PC-3 (cell line): ENCODE measurements at regions not wholly inside any gene's neighbourhood (a gene's known extent, or its start where the extent isn't known, plus 50 kb on each side); places are given as distances from the start of the nearest gene placed in this dataset.

Experiments
- ATAC-seq: fragments of 200-7000 bp; cut with Tn5 transposase; 2 replicates; pipeline ENCODE4 v1.9.1; 2020; ENCODE audit warnings: mild to moderate bottlenecking, moderate library complexity
- BruUV-seq: library from RNA; stranded (reverse); fragments of 400-500 nt; replicated peaks from 2 replicates; lab custom pipeline; 2021; lab: Mats Ljungman, UMichigan
- CTCF ChIA-PET: fragments of 300-600 bp; sonication (Branson Sonifier 250); formaldehyde crosslinking; loops from one replicate; lab custom pipeline; 2022; ENCODE audit warnings: antibody characterized with exemption; lab: Charles Lee
- POLR2A ChIA-PET: fragments of 300-600 bp; sonication (Branson Sonifier 250); formaldehyde crosslinking; loops from one replicate; lab custom pipeline; 2022; ENCODE audit warnings: antibody characterized with exemption; ENCODE audit not compliant: unreplicated experiment; lab: Charles Lee
- DNase-seq: peaks from one replicate; pipeline ENCODE4 v3.0.0-alpha.2; 2015
- H2AFZ ChIP-seq: fragments of 300-600 bp; sonication (generic); 2 replicates; pipeline ENCODE4 v1.6.0; 2016; ENCODE audit warnings: antibody characterized with exemption, low read length
- H3F3A ChIP-seq: fragments of 300-600 bp; sonication (generic); one replicate; pipeline ENCODE4 v1.6.0; 2017; ENCODE audit warnings: antibody characterized with exemption, low read length, control low read depth, mild to moderate bottlenecking; ENCODE audit not compliant: unreplicated experiment
- H3K27ac ChIP-seq: fragments of 300-600 bp; sonication (generic); 2 replicates; pipeline ENCODE4 v1.5.1; 2016; ENCODE audit warnings: mild to moderate bottlenecking, low read length
- H3K27me3 ChIP-seq: fragments of 300-600 bp; sonication (generic); 2 replicates; pipeline ENCODE4 v1.6.1; 2016; ENCODE audit warnings: low read length, mixed read lengths
- H3K36me3 ChIP-seq: fragments of 300-600 bp; sonication (generic); 2 replicates; pipeline ENCODE4 v1.6.1; 2016; ENCODE audit warnings: low read depth, mixed run types, low read length, mixed read lengths
- H3K4me1 ChIP-seq: fragments of 300-600 bp; sonication (generic); 2 replicates; pipeline ENCODE4 v1.5.1; 2016; ENCODE audit warnings: low read length; ENCODE audit not compliant: insufficient read depth
- H3K4me2 ChIP-seq: fragments of 300-600 bp; sonication (generic); 2 replicates; pipeline ENCODE4 v1.6.0; 2016; ENCODE audit warnings: low read length
- H3K4me3 ChIP-seq: fragments of 300-600 bp; sonication (generic); 2 replicates; pipeline ENCODE4 v1.5.1; 2016; ENCODE audit warnings: mild to moderate bottlenecking, low read length, mixed read lengths
- H3K79me2 ChIP-seq: fragments of 300-600 bp; sonication (generic); 2 replicates; pipeline ENCODE4 v1.6.1; 2017; ENCODE audit warnings: low read length, mixed read lengths
- H3K9ac ChIP-seq: fragments of 300-600 bp; sonication (generic); 2 replicates; pipeline ENCODE4 v1.6.0; 2016; ENCODE audit warnings: mild to moderate bottlenecking, low read length
- H3K9me2 ChIP-seq: fragments of 300-600 bp; sonication (generic); replicated peaks from 2 replicates; pipeline ENCODE4 v1.6.1; 2016; ENCODE audit warnings: mixed run types, low read length, mixed read lengths
- H3K9me3 ChIP-seq: fragments of 300-600 bp; sonication (generic); 2 replicates; pipeline ENCODE4 v1.6.1; 2016; ENCODE audit warnings: low read length, mixed read lengths
- H4K20me1 ChIP-seq: fragments of 300-600 bp; sonication (generic); 2 replicates; pipeline ENCODE4 v1.6.1; 2016; ENCODE audit warnings: low read length, mixed read lengths
- CTCF ChIP-seq: fragments of 300-600 bp; sonication (generic); conservative IDR thresholded peaks from 2 replicates; pipeline ENCODE4 v1.5.1; 2017; ENCODE audit warnings: antibody characterized with exemption, low read depth, mild to moderate bottlenecking, low read length
- EZH2 ChIP-seq: fragments of 300-600 bp; sonication (generic); IDR thresholded peaks from one replicate; pipeline ENCODE4 v1.6.1; 2017; ENCODE audit warnings: antibody characterized with exemption, mild to moderate bottlenecking, low read length; ENCODE audit not compliant: unreplicated experiment
- EZH2phosphoT487 ChIP-seq: fragments of 300-600 bp; sonication (generic); IDR thresholded peaks from 2 replicates; pipeline ENCODE4 v1.6.1; 2018; ENCODE audit warnings: mild to moderate bottlenecking, antibody characterized with exemption, low read length, borderline replicate concordance
- intact Hi-C: fragments of 100-400 bp; cut with micrococcal nuclease; formaldehyde crosslinking; loops from 2 replicates; pipeline ENCODE4 v1.9.0; 2023

- ATAC-seq (no peak), DNase-seq (no peak)
- Histone ChIP-seq H3K9ac (no peak overlapping the region), H3K27me3 (no peaks in the 10 kb centered on the region), H3K27ac (no peak overlapping the region), H3K4me2 (no peak overlapping the region), H2AFZ (no peak overlapping the region), H3K36me3 (no peaks in the 10 kb centered on the region), H3K9me2 (no peaks in the 10 kb centered on the region), H4K20me1 (no peaks in the 10 kb centered on the region), H3K4me3 (no peak overlapping the region), H3F3A (no peaks in the 10 kb centered on the region), H3K4me1 (peaks cover 11% of the 10 kb centered on the region), H3K9me3 (no peaks in the 10 kb centered on the region), H3K79me2 (no peaks in the 10 kb centered on the region)
- ChIA-PET POLR2A (no interaction called here), CTCF (no interaction called here)
- BruUV-seq: no TSS peak
- TF ChIP-seq EZH2phosphoT487: no peak
- TF ChIP-seq EZH2: no peak
- no peak for TF ChIP-seq CTCF
- intact Hi-C loops: no loop called here
These were observed 176.1 kb upstream of the CDIN1 start for GRCh38 chr15:36403351-36403750.

- Histone ChIP-seq H3K9me3 (no peaks in the 10 kb centered on the region), H3K4me2 (no peak overlapping the region), H4K20me1 (no peaks in the 10 kb centered on the region), H3K27ac (no peak overlapping the region), H3K4me1 (peaks cover 11% of the 10 kb centered on the region), H3K36me3 (no peaks in the 10 kb centered on the region), H3F3A (no peaks in the 10 kb centered on the region), H3K4me3 (no peak overlapping the region), H2AFZ (no peak overlapping the region), H3K79me2 (no peaks in the 10 kb centered on the region), H3K27me3 (no peaks in the 10 kb centered on the region), H3K9ac (no peak overlapping the region), H3K9me2 (no peaks in the 10 kb centered on the region)
- ATAC-seq: no peak
- DNase-seq: no peak
- CTCF ChIA-PET: no interaction called here
- TF ChIP-seq EZH2phosphoT487 (no peak), CTCF (no peak), EZH2 (no peak)
- BruUV-seq: no TSS peak
- POLR2A ChIA-PET: no interaction called here
- intact Hi-C loops: no loop called here
These were observed 173.1 kb upstream of the CDIN1 start for GRCh38 chr15:36406366-36406765.

GRCh38 chr15:36406911-36407310 lies 172.5 kb upstream of the CDIN1 start:
- no peaks in the 10 kb centered on the region for H3K36me3 ChIP-seq
- H3K9me3 ChIP-seq: no peaks in the 10 kb centered on the region
- ChIA-PET CTCF (no interaction called here), POLR2A (no interaction called here)
- H3K9me2 ChIP-seq: no peaks in the 10 kb centered on the region
- DNase-seq (no peak), ATAC-seq (no peak)
- no peaks in the 10 kb centered on the region for H3F3A ChIP-seq
- H3K9ac ChIP-seq: no peak overlapping the region
- H3K79me2 ChIP-seq: no peaks in the 10 kb centered on the region
- H3K27me3 ChIP-seq: no peaks in the 10 kb centered on the region
- H3K4me3 ChIP-seq: no peak overlapping the region
- no peak overlapping the region for H3K27ac ChIP-seq
- intact Hi-C loops: no loop called here
- no peak overlapping the region for H2AFZ ChIP-seq
- no TSS peak for BruUV-seq
- no peak for TF ChIP-seq EZH2phosphoT487
- no peak for TF ChIP-seq EZH2
- no peak for TF ChIP-seq CTCF
- H3K4me2 ChIP-seq: no peak overlapping the region
- H4K20me1 ChIP-seq: no peaks in the 10 kb centered on the region
- H3K4me1 ChIP-seq: peaks cover 11% of the 10 kb centered on the region
